ENCODE measurements at regions not wholly inside any gene's neighbourhood (a gene's known extent, or its start where the extent isn't known, plus 50 kb on each side); places are given as distances from the start of the nearest gene placed in this dataset.

GRCh38 chr9:4435197-4435596 is 55.1 kb upstream of the SLC1A1 start:
- DNase-seq: no peak

DNA sequence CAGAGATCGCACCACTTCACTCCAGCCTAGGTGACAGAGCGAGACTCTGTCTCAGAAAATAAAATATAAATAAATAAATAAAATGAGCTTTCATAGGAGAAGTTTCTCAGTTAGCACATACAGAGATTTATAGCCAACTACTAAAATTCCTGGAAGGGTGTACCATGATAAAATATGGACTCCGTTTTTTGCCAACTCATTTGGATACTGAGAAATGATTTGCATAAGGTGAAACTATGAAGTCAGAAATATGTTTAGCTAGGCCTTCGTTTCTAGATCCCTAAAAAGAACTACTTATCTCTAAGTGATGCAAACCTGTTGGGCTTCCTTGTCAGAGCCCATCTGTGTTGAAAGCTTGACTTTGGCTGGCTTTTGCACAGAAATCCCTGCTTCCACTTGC is 56.9 kb upstream of the SLC1A1 start:
- no peak for DNase-seq

DNA sequence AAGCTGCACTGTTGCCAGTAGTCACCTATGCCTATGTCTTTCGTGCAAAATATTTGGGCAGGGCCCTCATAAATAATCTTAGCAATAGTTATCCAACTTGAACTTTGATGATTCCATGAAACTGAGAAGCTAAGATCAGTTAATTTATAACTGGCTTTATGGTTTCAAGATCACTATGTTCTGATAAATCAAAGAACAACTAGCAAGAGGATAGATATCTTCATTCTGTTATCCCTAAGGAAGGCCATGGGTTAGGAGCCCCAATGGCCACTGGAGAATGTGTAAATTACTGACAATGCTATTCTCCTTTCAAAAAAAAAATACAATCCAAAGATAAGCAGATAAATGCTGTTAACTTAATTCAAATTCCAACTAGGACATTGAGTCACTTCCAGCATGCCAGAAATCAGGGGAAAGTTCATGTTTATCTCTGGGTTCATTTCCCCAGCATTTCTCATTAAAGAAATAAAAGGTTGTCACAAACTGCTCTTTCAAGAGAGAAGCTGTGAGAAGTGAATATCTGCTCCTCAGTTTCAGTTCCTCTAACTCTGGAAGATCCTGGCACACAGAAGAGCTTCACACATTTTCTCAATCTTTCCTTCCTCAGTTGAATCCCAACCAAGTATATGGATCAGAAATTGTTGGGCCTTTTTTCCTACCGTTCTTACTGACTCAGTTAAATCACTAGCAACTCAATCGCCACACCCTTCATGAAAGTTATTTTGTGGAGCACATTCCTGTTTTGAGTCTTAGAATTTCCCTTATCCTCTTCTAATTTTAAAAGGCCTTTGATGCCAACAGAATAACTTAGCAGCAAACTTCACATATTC is 59.6 kb upstream of the SLC1A1 start:
- DNase-seq: no peak

GRCh38 chr9:4425319-4426045 is 64.8 kb upstream of the SLC1A1 start:
- no peak for DNase-seq

DNA sequence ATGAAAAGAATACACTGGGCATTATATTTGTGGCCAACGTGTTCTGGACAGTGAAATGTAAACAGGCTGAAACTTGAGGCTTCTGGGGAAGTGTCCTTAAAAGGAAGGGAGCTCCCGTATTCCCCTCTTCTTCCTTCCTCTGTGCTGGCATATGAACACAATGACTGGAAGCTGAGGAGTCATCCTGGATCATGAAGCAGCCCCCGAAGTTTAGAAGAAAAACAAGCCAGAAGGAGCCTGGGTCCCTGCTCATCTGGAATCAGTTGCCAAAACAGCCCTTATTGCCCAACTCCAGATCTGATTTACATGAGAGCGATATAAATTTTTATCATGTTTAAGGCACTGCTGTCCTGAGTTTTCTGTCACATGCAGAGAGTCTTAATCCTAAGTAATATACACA is 65.4 kb upstream of the SLC1A1 start:
- no peak for DNase-seq

DNA sequence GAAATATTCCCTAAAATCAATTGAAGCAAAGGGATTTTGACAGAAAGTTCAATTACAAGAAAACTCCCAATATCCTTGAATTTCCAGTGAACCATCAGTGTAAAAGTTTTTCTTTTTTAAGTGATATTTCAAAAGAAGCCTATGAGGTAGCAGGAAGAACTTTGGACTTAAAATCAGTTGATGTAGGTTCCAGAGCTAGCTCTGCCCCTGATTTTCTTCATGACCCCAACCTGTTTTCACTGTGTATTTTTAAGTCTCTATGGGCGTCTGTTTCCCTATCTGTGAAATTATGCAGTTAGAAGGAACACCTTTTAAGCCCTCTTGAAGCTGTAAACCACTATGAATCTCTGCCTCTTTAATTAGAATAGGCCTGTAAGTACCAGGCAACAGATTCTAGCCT is 66.2 kb upstream of the SLC1A1 start:
- no peak for DNase-seq

- DNase-seq: no peak
Observed at GRCh38 chr9:4423207-4423610, 67.1 kb upstream of the SLC1A1 start.

GRCh38 chr9:4422495-4422894 is 67.8 kb upstream of the SLC1A1 start:
- no peak for DNase-seq

DNA sequence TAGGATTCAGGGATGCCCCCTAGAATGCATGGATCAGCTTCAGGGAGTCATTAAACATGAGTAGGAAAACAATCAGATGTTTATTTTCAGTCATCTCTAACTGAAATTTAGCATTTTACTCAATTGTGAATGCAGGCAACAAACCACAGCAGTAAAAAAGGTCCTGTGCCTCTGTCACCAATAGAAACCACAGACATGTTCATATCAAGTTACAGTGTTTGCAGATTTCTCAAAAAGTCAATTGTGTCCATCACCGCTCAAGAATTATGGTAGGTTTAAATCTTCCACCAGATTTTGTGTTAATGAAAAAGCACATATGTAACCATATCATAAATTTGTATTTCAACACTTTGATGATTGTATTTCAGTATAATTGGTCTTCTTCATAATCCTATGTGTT is 68.4 kb upstream of the SLC1A1 start:
- no peak for DNase-seq

GRCh38 chr9:4420351-4420750 is 69.9 kb upstream of the SLC1A1 start:
- no peak for DNase-seq

- no peak for DNase-seq
Observed at GRCh38 chr9:4417578-4418325, 72.5 kb upstream of the SLC1A1 start.

- DNase-seq: no peak
Observed at GRCh38 chr9:4416467-4416866, 73.8 kb upstream of the SLC1A1 start.

DNA sequence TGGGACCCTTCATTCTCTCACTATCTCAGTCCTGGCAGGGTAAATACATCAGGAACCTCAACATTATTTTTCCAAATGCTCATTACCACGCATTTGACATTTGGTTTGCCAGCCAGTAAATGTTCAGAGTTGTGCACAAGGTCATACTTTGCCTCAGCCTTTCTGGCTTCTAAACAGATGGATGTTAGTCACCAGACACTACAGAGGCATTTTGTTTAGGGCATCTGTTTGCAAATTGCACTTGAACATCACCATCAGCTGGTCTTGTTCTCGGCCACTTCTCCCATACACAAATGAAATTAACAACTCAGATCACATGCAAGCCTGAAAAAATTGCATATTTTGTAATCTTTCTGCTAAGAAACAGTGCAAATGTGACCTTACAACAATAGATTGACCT is 75.0 kb upstream of the SLC1A1 start:
- DNase-seq: no peak

DNA sequence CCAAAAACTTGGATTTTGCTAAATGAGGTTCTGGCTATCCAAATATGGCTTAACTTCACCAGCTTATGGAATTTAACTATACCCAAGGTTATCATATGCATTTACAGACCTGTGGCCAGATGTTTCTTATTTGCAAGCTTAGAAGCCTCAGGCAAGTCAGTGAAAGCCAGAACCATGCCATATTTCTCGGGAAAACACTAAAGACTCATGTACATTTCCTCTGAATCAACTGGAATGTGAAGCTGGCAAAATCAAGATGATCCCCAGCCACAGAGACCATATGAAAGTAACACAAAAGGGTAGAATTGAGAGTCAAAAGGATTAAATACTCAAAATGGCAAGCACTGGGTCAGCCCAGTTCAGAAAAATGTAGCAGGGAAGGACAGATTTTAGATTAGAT is 76.4 kb upstream of the SLC1A1 start:
- no peak for DNase-seq

- DNase-seq: no peak
Observed at GRCh38 chr9:4404156-4404555, 86.1 kb upstream of the SLC1A1 start.

DNA sequence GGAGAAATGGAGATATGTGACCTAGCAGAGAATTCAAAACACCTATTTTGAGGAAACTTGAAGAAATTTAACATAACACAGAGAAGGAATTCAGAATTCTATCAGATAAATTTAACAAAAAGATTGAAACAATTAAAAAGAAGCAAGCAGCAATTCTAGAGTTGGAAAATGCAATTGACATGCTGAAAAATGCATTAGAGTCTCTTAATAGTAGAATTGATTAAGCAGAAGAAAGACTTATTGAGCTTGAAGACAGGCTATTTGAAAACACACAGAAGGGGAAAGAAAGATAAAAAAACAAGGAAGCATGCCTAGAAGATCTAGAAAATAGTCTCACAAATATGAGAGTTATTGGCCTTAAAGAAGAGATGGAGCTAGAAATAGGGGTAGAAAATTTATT is 87.8 kb upstream of the SLC1A1 start:
- DNase-seq: no peak

DNA sequence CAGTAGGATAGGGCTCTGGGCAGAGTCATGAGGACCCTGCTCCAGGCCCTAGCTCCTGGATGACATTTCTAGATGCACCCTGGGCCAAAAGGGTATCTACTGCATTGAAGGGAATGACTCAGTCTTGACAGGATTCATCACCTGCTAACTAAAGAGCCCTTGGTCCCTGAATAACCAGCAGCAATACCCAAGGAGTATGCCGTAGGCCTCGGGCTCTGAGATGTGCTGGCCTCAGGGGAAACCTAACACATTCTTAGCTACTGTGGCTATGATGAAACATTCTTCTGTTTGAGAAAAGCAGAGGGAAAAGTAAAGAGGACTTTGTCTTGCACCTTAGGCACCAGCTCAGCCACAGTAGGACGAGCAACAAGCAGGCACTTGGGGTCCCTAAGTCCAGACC is 89.5 kb upstream of the SLC1A1 start:
- no peak for DNase-seq

DNA sequence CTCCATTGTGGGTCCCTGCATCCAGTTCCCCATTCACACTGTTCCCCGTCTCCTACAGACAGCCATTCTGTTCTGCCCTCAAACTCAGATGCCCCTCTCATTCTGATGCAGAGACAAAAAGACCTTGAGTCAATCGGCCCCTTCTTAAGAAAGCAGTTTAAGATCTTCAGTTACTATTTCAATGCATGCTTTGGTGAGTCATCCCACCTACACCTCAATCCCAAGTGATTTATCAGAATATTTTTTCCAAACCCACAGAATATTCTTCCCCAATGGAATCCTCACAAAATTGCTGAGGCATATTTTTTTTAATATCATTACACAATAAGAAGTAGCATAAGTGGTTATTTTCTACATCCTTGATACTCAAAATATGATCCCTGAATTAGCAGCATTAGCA is 92.4 kb upstream of the SLC1A1 start:
- DNase-seq: no peak

GRCh38 chr9:4393806-4394523 is 94.1 kb upstream of the GLIS3 start:
- no peak for DNase-seq

- DNase-seq: no peak
Observed at GRCh38 chr9:4389755-4390154, 89.9 kb upstream of the GLIS3 start.

DNA sequence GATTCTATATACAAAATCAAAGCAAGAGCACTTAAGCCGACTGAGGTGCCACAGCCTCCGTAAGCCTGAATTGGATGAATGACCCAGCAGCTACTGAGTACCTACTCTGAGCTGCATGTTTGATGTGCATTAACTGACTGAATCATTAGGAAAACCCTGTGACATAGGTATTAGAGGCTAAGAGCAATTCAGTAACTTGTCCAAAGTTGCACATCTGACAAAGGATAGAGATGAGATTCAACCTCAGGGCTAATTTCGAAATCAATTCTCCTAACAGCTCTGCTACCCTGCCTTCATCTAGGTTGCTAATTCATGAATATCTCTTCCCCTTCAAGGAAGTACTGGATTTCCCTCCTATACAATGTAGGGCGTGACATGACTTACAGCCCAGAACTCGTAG is 89.1 kb upstream of the GLIS3 start:
- no peak for DNase-seq

GRCh38 chr9:4386819-4387218 is 87.0 kb upstream of the GLIS3 start:
- no peak for DNase-seq

- no peak for DNase-seq
Observed at GRCh38 chr9:4384750-4385149, 84.9 kb upstream of the GLIS3 start.
